ENCODE measurements at regions not wholly inside any gene's neighbourhood (a gene's known extent, or its start where the extent isn't known, plus 50 kb on each side); places are given as distances from the start of the nearest gene placed in this dataset.

- TF ChIP-seq MAX (IDR thresholded peaks at IDR 0.05): no peak
- TF ChIP-seq SP1 (IDR thresholded peaks at IDR 0.05; ENCODE audit: low read depth): no peak
- TF ChIP-seq POLR2A (IDR thresholded peaks at IDR 0.05; ENCODE audit: borderline replicate concordance, extremely low read depth, insufficient read depth, insufficient read length): no peak
- TF ChIP-seq CTCF (IDR thresholded peaks at IDR 0.05 in 2 of 3, conservative IDR thresholded peaks at IDR 0.05 in 1 of 3; ENCODE audit: borderline replicate concordance in 1 of 3, insufficient read depth in 1 of 3, low read depth in 2 of 3, low read length in 2 of 3): no peak
- no peak for TF ChIP-seq RAD21 (IDR thresholded peaks at IDR 0.05; ENCODE audit: low read depth)
- no peak for TF ChIP-seq ZBTB33 (IDR thresholded peaks at IDR 0.05; ENCODE audit: extremely low read depth, insufficient replicate concordance, low read length)
- TF ChIP-seq EGR1 (IDR thresholded peaks at IDR 0.05; ENCODE audit: low read depth): no peak
Measured at GRCh38 chr5:161036296-161036695, 184.3 kb upstream of the ATP10B start.

Data from HCT116 (cell line).